ENCODE measurements at regions not wholly inside any gene's neighbourhood (a gene's known extent, or its start where the extent isn't known, plus 50 kb on each side); places are given as distances from the start of the nearest gene placed in this dataset.

- TF ChIP-seq PATZ1 (CRISPR knock-in tag; IDR thresholded peaks at IDR 0.05; ENCODE audit: borderline replicate concordance), result no peak
- no peak for TF ChIP-seq ARNTL (CRISPR knock-in tag; IDR thresholded peaks at IDR 0.05; ENCODE audit: borderline replicate concordance, low read depth)
- no peak for TF ChIP-seq CSDC2 (CRISPR knock-in tag; IDR thresholded peaks at IDR 0.05)
- TF ChIP-seq TCF4 (CRISPR knock-in tag; IDR thresholded peaks at IDR 0.05; ENCODE audit: borderline replicate concordance), result no peak
- no peak for TF ChIP-seq ESRRG (CRISPR knock-in tag; IDR thresholded peaks at IDR 0.05)
- no peak for TF ChIP-seq CREB5 (CRISPR knock-in tag; IDR thresholded peaks at IDR 0.05; ENCODE audit: low read depth)
- no peak for TF ChIP-seq ZFP3 (CRISPR knock-in tag; IDR thresholded peaks at IDR 0.05)
- TF ChIP-seq TOX (CRISPR knock-in tag; IDR thresholded peaks at IDR 0.05; ENCODE audit: borderline replicate concordance), result no peak
- no peak for TF ChIP-seq ZNF565 (CRISPR knock-in tag; conservative IDR thresholded peaks at IDR 0.05; ENCODE audit: low read depth)
Measured at GRCh38 chr14:47919997-47920396, 244.6 kb upstream of the MDGA2 start.

All from SK-N-SH treated with all-trans-retinoic acid at 6 μM for 48 hours (cell line).